CD4-positive, alpha-beta T cell treated with Interleukin-17A for 4 hours (primary cell): ENCODE measurements at regions not wholly inside any gene's neighbourhood (a gene's known extent, or its start where the extent isn't known, plus 50 kb on each side); places are given as distances from the start of the nearest gene placed in this dataset.

Experiments
- DNase-seq: peaks from one replicate; pipeline ENCODE4 v3.0.0-alpha.2; 2020; ENCODE audit warnings: mixed read lengths

DNA sequence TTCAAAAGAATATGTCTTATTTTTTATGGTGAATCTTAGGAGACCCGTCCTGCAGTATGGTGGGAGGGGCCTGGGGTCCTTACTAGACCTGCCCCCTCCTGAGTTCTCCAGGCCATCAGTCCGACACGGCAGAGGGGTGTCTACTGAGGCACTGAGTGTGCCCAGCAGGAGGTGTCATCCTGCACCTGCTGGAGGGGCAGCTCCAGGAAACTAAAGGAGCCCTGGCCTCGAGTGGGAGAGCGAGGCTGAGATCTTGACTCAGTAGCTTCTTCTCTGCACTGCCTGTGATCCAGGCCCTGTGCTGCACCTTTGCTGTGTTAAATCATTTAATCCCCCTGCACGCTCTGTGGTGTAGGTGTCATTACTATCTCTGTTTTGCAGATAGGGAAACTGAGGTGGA lies 587.7 kb downstream of the PTPRU start:
- no peak for DNase-seq

DNA sequence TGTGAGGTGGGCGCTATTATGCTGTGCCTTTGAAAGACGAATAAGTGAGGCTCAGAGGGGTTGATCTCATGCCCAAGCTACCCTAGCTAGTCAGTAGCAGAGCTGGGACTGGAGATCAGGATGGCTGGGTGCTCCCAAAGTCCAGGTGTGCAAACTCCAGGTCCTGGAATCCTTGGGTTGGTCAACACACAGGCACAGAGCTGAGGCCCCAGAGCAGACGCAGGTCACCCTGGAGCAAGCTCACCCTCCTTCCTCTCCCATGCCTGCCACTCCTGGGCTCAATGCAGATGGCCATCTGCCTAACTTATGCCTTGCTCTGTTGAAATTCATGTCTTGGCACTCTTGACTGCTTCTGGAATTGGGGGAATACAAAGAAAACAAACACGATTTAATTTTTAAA lies 587.2 kb downstream of the PTPRU start:
- no peak for DNase-seq

GRCh38 chr1:29821605-29822004 lies 585.3 kb downstream of the PTPRU start:
- no peak for DNase-seq

DNA sequence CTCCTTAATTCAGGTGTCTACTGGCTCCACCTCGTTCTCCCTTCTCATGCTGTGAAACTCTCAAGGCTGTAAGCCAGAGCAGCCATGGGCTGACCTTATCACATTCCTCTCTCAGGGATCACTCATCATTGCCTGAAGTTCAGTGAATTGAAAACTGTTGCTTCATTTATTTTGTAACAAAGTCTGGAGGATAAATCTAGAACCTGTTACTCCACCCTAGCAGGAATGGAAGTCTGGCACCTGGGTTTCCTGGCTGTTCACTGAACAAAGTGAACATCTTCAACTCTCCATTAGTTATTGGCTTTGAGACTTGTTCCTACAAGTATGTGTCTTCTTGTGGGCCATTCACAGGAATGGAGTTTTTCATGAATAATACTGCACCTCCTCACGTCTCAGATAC lies 584.1 kb downstream of the PTPRU start:
- no peak for DNase-seq

GRCh38 chr1:29812408-29813135 lies 576.2 kb downstream of the PTPRU start:
- DNase-seq: no peak

- no peak for DNase-seq
These were observed 575.5 kb downstream of the PTPRU start for GRCh38 chr1:29811727-29812407.

- DNase-seq: no peak
These were observed 574.9 kb downstream of the PTPRU start for GRCh38 chr1:29811247-29811646.

GRCh38 chr1:29810121-29811120 lies 574.1 kb downstream of the PTPRU start:
- no peak for DNase-seq

GRCh38 chr1:29809446-29810120 lies 573.3 kb downstream of the PTPRU start:
- no peak for DNase-seq

DNA sequence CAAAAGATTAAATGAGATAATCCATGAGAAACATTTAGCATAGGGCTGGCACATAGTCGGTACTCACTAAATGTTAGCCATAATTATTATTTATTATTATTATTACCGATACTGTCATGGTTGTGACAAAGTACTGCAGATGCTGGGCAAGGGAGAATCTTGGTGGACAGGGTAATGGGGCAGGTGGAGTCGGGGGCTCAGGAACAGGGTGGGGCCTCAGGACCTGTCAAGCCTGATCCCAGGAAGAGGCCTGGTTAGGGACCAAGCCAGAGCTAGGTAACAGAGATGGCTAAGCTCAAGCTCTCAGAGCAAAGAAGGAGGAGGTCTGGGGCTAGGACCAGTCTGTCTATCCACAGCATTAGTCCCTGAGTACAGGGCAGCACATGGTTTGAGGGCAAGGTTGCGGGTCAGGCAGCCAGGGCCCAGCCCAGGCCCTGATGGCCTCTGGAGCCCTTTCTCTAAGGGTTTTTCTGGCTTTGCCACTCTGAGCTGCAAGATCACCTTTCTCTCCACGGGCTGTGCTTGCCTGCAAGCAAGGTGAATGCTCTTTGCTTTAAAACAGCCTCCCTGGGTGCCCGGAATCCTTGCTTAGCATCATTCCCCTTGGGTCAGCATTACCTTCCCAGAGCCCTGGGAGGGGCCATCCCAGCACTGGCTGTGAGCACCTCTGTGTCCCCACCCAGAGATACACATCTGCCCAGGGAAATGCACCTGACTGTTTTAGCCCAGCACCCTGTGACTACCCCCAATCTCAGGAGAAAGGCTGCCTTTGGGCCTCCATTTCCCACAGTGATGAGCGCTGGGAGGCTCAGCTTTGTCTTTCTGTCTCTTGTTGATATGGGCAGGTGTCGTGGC lies 572.0 kb downstream of the PTPRU start:
- DNase-seq: no peak

DNA sequence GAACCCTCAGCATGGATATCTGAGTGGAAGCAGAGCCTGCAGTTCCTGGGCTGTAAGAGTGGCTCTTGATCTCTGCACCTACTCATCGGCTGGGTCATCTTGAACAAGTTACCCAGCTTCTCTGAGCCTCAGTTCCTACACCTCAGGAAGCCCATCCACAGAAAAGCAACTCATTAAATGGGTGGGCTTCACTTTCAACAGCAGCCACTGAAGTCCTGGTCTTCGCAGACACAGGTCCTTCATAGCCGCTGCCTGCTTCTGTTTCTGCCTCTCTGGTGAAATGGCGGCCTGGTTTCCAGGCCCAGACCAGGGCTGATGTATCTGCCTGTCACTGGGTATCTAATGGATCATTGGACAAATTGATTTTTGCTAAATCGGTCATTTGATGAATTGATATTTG lies 571.4 kb downstream of the PTPRU start:
- no peak for DNase-seq

GRCh38 chr1:29806646-29807319 lies 570.5 kb downstream of the PTPRU start:
- DNase-seq: no peak

GRCh38 chr1:29805896-29806160 lies 569.5 kb downstream of the PTPRU start:
- DNase-seq: no peak

GRCh38 chr1:29805122-29805895 lies 569.0 kb downstream of the PTPRU start:
- DNase-seq: no peak

DNA sequence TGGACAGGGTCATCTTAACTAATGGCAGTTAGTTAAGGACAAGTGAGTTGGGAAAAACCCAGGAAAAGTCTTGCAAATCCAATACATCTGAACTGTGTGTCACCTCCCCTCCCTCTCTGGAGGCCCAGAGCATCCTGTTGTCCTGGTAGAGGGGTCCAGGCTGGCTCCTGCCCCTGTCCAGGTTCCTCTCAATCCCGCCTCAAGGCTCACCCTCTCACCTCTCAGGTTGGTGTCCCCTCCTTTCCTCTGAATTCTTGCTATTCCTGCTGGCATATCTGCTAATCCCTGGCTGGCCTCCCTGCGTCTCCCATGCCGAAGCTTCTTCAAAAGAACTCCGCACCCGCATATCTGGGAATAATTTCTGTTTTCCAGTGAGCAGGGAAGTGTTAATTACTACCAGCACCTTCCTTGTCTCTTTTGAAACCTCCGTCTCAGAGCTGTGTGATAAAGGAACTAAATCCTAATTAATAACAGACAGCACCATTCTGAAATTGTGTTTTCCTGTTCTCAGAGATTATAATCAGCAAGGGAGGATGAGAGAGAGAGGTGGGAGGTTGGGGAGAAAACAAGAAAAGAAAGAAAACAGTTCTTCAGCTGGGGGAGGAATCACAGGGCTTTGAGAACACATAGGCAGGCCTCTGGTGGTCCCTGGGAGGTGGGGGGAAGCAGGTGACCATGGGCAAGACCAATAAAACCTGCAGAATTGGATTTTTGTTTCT lies 568.0 kb downstream of the PTPRU start:
- DNase-seq: no peak

DNA sequence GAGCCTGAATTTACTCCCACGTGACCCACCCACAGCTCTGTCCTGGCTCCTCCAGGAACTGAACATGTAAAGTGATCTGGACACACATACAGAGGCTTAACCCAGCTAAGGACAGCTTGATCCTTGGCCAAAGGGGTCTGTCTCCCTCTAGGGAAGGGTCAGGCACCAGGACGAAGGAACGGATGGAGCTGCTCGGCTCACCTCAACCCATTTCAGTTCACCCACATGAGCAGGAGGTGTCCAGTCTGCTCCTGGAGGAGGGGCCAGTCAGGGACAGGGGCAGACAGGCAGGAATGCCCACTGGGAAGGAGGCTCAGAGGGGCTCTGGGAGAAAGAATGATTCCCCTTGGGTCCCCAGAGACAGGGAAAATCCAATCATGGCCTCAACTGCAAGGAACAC lies 567.2 kb downstream of the PTPRU start:
- DNase-seq: no peak

GRCh38 chr1:29802181-29803068 lies 566.1 kb downstream of the PTPRU start:
- no peak for DNase-seq

GRCh38 chr1:29801561-29801973 lies 565.2 kb downstream of the PTPRU start:
- no peak for DNase-seq

DNA sequence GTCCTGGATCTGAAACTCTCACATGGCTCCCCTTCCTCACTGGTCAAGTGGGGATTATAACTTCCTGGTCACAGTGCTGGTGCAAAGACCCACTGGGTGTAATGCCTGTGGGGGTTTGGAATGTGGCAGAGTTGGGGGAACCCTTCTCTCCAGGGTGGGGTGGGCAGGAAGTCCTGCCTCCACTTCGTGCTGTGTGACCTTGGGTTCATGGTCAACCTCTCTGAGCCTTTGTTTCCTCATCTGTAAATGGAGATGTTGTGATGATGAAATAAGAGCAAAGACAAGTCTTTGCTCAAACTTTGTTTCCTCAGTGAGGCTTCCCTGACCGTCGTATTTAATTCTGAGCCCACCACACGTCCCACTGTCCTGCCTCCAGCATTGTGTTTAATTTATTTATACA lies 564.7 kb downstream of the PTPRU start:
- no peak for DNase-seq
